ENCODE measurements at regions not wholly inside any gene's neighbourhood (a gene's known extent, or its start where the extent isn't known, plus 50 kb on each side); places are given as distances from the start of the nearest gene placed in this dataset.

GRCh38 chrX:39518476-39519029 is 579.2 kb downstream of the BCOR start:
- peak; percentile 44 for DNase-seq

GRCh38 chrX:39519030-39519488 is 578.7 kb downstream of the BCOR start:
- peak; percentile 79 for DNase-seq

- peak; percentile 49 for DNase-seq
These were observed 578.0 kb downstream of the BCOR start for GRCh38 chrX:39519566-39520301.

GRCh38 chrX:39525758-39526157 is 572.0 kb downstream of the BCOR start:
- DNase-seq, result no peak

GRCh38 chrX:39527025-39527424 is 570.7 kb downstream of the BCOR start:
- DNase-seq, result no peak

- DNase-seq, result peak; percentile 34
These were observed 569.4 kb downstream of the BCOR start for GRCh38 chrX:39528161-39528916.

GRCh38 chrX:39532761-39533160 is 565.0 kb downstream of the BCOR start:
- peak; percentile 44 for DNase-seq

- DNase-seq, result no peak
These were observed 562.8 kb downstream of the BCOR start for GRCh38 chrX:39534949-39535348.

GRCh38 chrX:39536211-39536610 is 561.5 kb downstream of the BCOR start:
- peak; percentile 10 for DNase-seq

- DNase-seq, result no peak
These were observed 555.9 kb downstream of the BCOR start for GRCh38 chrX:39541881-39542280.

GRCh38 chrX:39542316-39542715 is 555.4 kb downstream of the BCOR start:
- no peak for DNase-seq

GRCh38 chrX:39550795-39551361 is 546.9 kb downstream of the BCOR start:
- no peak for DNase-seq

- DNase-seq, result no peak
These were observed 546.0 kb downstream of the BCOR start for GRCh38 chrX:39551762-39552161.

GRCh38 chrX:39555431-39555830 is 542.3 kb downstream of the BCOR start:
- DNase-seq, result no peak

- no peak for DNase-seq
These were observed 541.7 kb downstream of the BCOR start for GRCh38 chrX:39556056-39556455.

- DNase-seq, result no peak
These were observed 538.5 kb downstream of the BCOR start for GRCh38 chrX:39559229-39559628.

- no peak for DNase-seq
These were observed 537.5 kb downstream of the BCOR start for GRCh38 chrX:39560271-39560670.

- DNase-seq, result no peak
These were observed 534.6 kb downstream of the BCOR start for GRCh38 chrX:39563178-39563577.

- no peak for DNase-seq
These were observed 533.0 kb downstream of the BCOR start for GRCh38 chrX:39564751-39565150.

- DNase-seq, result no peak
These were observed 523.6 kb downstream of the BCOR start for GRCh38 chrX:39574178-39574577.

- peak; percentile 83 for DNase-seq
These were observed 521.5 kb downstream of the BCOR start for GRCh38 chrX:39576041-39576872.

GRCh38 chrX:39577206-39577984 is 520.4 kb downstream of the BCOR start:
- no peak for DNase-seq

Data from NCI-H2171 treated with DMSO at 0.1 percent for 48 hours (cell line).